WTC11 (cell line): ENCODE measurements at regions not wholly inside any gene's neighbourhood (a gene's known extent, or its start where the extent isn't known, plus 50 kb on each side); places are given as distances from the start of the nearest gene placed in this dataset.
"Not testable (repeated sequence)": the region's sequence is repeated elsewhere in the genome, so short reads cannot be mapped to it uniquely, and the experiment has no call there.

Experiments
- ATAC-seq: fragments of 200-7000 bp; cut with Tn5 transposase; 2 replicates; pipeline ENCODE4 v1.10.0; 2021; ENCODE audit warnings: mild to moderate bottlenecking, moderate library complexity
- CTCF ChIA-PET: fragments of 300-600 bp; sonication (Branson Sonifier 250); formaldehyde crosslinking; loops from one replicate; lab custom pipeline; 2021; ENCODE audit warnings: antibody characterized with exemption; lab: Charles Lee
- POLR2A ChIA-PET: fragments of 350-600 bp; sonication (Branson Sonifier 250); formaldehyde crosslinking; loops from one replicate; lab custom pipeline; 2021; ENCODE audit warnings: antibody characterized with exemption; lab: Charles Lee
- DNase-seq: peaks from one replicate; pipeline ENCODE4 v3.0.0; 2021; ENCODE audit warnings: low spot score
- H3K27ac Mint-ChIP-seq: 2 replicates; pipeline ENCODE4 v1.8.0; 2021; ENCODE audit warnings: mixed read lengths
- H3K27me3 Mint-ChIP-seq: 2 replicates; pipeline ENCODE4 v1.8.0; 2021; ENCODE audit warnings: low read depth, mild to moderate bottlenecking, moderate library complexity, mixed read lengths
- H3K36me3 Mint-ChIP-seq: 2 replicates; pipeline ENCODE4 v1.8.0; 2021; ENCODE audit warnings: mixed read lengths
- H3K4me1 Mint-ChIP-seq: 2 replicates; pipeline ENCODE4 v1.8.0; 2022; ENCODE audit warnings: mixed read lengths
- H3K4me3 Mint-ChIP-seq: 2 replicates; pipeline ENCODE4 v1.8.0; 2021; ENCODE audit warnings: mild to moderate bottlenecking, moderate library complexity, mixed read lengths
- H3K9me3 Mint-ChIP-seq: 2 replicates; pipeline ENCODE4 v1.8.0; 2021; ENCODE audit warnings: mixed read lengths
- CREB1 ChIP-seq: sonication (generic); formaldehyde crosslinking; IDR thresholded peaks from 2 replicates; pipeline ENCODE4 v1.8.0; 2023; ENCODE audit warnings: mild to moderate bottlenecking, missing genetic modification reagents
- CREM ChIP-seq: sonication (generic); formaldehyde crosslinking; IDR thresholded peaks from 2 replicates; pipeline ENCODE4 v1.8.1; 2022; ENCODE audit warnings: mild to moderate bottlenecking, missing genetic modification reagents, moderate library complexity
- E2F5 ChIP-seq: sonication (generic); formaldehyde crosslinking; IDR thresholded peaks from 2 replicates; pipeline ENCODE4 v1.8.1; 2022; ENCODE audit warnings: mild to moderate bottlenecking, moderate library complexity, missing genetic modification reagents
- EMX1 ChIP-seq: fragments of 250-450 bp; sonication (Bioruptor Pico); IDR thresholded peaks from 2 replicates; pipeline ENCODE4 v1.8.0; 2021; ENCODE audit warnings: mild to moderate bottlenecking
- ESRRA ChIP-seq: sonication (generic); formaldehyde crosslinking; IDR thresholded peaks from 2 replicates; pipeline ENCODE4 v1.8.1; 2022; ENCODE audit warnings: mild to moderate bottlenecking, missing genetic modification reagents, borderline replicate concordance
- FOXK1 ChIP-seq: sonication (generic); formaldehyde crosslinking; IDR thresholded peaks from 2 replicates; pipeline ENCODE4 v1.8.0; 2022; ENCODE audit warnings: mild to moderate bottlenecking, moderate library complexity, missing genetic modification reagents
- GRHL2 ChIP-seq: fragments of 250-450 bp; sonication (Bioruptor Pico); IDR thresholded peaks from 2 replicates; pipeline ENCODE4 v1.8.0; 2022; ENCODE audit warnings: mild to moderate bottlenecking, moderate library complexity; ENCODE audit not compliant: insufficient replicate concordance, severe bottlenecking
- IRF2 ChIP-seq: sonication (generic); formaldehyde crosslinking; IDR thresholded peaks from 2 replicates; pipeline ENCODE4 v1.8.0; 2022; ENCODE audit warnings: low read depth, missing genetic modification reagents, borderline replicate concordance
- JUN ChIP-seq: sonication (generic); formaldehyde crosslinking; IDR thresholded peaks from 2 replicates; pipeline ENCODE4 v1.8.0; 2023; ENCODE audit warnings: mild to moderate bottlenecking, missing genetic modification reagents
- MAX ChIP-seq: sonication (generic); formaldehyde crosslinking; IDR thresholded peaks from 2 replicates; pipeline ENCODE4 v1.8.0; 2022; ENCODE audit warnings: mild to moderate bottlenecking, missing genetic modification reagents
- MXD4 ChIP-seq: fragments of 250-450 bp; sonication (Bioruptor Pico); IDR thresholded peaks from 2 replicates; pipeline ENCODE4 v1.8.0; 2021; ENCODE audit warnings: mild to moderate bottlenecking, moderate library complexity, borderline replicate concordance
- MYBL2 ChIP-seq: sonication (generic); formaldehyde crosslinking; IDR thresholded peaks from 2 replicates; pipeline ENCODE4 v1.8.1; 2023; ENCODE audit warnings: mild to moderate bottlenecking, moderate library complexity, missing genetic modification reagents
- SP1 ChIP-seq: sonication (generic); formaldehyde crosslinking; conservative IDR thresholded peaks from 2 replicates; pipeline ENCODE4 v1.8.1; 2022; ENCODE audit warnings: missing genetic modification reagents
- TP53 ChIP-seq: sonication (generic); formaldehyde crosslinking; IDR thresholded peaks from 2 replicates; pipeline ENCODE4 v1.8.1; 2023; ENCODE audit warnings: mild to moderate bottlenecking, missing genetic modification reagents
- ZNF263 ChIP-seq: sonication (generic); formaldehyde crosslinking; IDR thresholded peaks from 2 replicates; pipeline ENCODE4 v1.8.1; 2022; ENCODE audit warnings: low read depth, mild to moderate bottlenecking, moderate library complexity, missing genetic modification reagents
- ZNF671 ChIP-seq: fragments of 250-450 bp; sonication (Bioruptor Pico); IDR thresholded peaks from 2 replicates; pipeline ENCODE4 v1.8.0; 2021; ENCODE audit warnings: mild to moderate bottlenecking
- TF ChIP-seq, protein P1 (sequence below): fragments of 250-450 bp; sonication (Bioruptor Pico); IDR thresholded peaks from 2 replicates; pipeline ENCODE4 v1.9.0; 2021; ENCODE audit warnings: mild to moderate bottlenecking
- TF ChIP-seq, protein P2 (sequence below): fragments of 250-450 bp; sonication (Bioruptor Pico); IDR thresholded peaks from 2 replicates; pipeline ENCODE4 v1.9.0; 2021; ENCODE audit warnings: mild to moderate bottlenecking
- TF ChIP-seq, protein P3 (sequence below): sonication (generic); formaldehyde crosslinking; IDR thresholded peaks from 2 replicates; pipeline ENCODE4 v1.8.1; 2023; ENCODE audit warnings: mild to moderate bottlenecking, missing genetic modification reagents

DNA sequence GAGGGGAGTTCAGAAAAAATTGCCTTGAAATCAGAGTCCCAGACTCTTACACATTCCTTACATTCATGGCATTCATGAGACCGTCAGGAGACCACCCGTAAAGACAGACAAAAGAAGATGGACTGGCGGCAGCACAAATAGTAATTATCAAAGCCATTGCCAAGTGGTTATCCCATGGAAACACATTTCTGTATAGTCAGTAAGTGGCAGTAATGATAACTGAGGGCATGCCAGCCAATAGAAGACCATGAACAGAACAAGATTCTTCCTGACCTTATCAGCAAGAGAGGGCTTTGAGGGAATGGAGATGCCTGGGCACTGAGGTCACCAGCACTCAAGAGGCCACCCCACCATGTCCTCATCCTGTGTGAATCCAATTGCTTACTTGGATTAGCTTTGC lies 121.7 kb upstream of the HCCS start:
- no peak for DNase-seq
- CTCF ChIA-PET = no interaction called here
- TF ChIP-seq GRHL2 (CRISPR knock-in tag) (no peak), IRF2 (no peak), JUN (no peak), ZNF671 (CRISPR knock-in tag) (no peak), FOXK1 (no peak)
- TF ChIP-seq, protein P1, sequence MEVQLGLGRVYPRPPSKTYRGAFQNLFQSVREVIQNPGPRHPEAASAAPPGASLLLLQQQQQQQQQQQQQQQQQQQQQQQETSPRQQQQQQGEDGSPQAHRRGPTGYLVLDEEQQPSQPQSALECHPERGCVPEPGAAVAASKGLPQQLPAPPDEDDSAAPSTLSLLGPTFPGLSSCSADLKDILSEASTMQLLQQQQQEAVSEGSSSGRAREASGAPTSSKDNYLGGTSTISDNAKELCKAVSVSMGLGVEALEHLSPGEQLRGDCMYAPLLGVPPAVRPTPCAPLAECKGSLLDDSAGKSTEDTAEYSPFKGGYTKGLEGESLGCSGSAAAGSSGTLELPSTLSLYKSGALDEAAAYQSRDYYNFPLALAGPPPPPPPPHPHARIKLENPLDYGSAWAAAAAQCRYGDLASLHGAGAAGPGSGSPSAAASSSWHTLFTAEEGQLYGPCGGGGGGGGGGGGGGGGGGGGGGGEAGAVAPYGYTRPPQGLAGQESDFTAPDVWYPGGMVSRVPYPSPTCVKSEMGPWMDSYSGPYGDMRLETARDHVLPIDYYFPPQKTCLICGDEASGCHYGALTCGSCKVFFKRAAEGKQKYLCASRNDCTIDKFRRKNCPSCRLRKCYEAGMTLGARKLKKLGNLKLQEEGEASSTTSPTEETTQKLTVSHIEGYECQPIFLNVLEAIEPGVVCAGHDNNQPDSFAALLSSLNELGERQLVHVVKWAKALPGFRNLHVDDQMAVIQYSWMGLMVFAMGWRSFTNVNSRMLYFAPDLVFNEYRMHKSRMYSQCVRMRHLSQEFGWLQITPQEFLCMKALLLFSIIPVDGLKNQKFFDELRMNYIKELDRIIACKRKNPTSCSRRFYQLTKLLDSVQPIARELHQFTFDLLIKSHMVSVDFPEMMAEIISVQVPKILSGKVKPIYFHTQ (CRISPR knock-in tag) = no peak
- TF ChIP-seq, protein P2, sequence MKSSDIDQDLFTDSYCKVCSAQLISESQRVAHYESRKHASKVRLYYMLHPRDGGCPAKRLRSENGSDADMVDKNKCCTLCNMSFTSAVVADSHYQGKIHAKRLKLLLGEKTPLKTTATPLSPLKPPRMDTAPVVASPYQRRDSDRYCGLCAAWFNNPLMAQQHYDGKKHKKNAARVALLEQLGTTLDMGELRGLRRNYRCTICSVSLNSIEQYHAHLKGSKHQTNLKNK (CRISPR knock-in tag) = no peak
- TF ChIP-seq, all 79 proteins: peak for 0

GRCh38 chrX:10990418-10990817 lies 120.7 kb upstream of the HCCS start:
- Mint-ChIP-seq H3K36me3 (no peaks in the 10 kb centered on the region), H3K4me1 (peaks cover 6% of the 10 kb centered on the region), H3K9me3 (no peaks in the 10 kb centered on the region), H3K27ac (no peak overlapping the region), H3K27me3 (no peaks in the 10 kb centered on the region), H3K4me3 (no peak overlapping the region)
- ChIA-PET POLR2A (interaction anchor here (0.7 kb wide), 1 partner anchor 14 kb away, joined by 4 read pairs; no protein-coding TSS in a partner anchor), CTCF (no interaction called here)
- TF ChIP-seq E2F5 (CRISPR knock-in tag) (no peak), MXD4 (no peak), CREM (CRISPR knock-in tag) (no peak)
- no peak for ATAC-seq
- no peak for DNase-seq

More for the DNA sequence above, 121.7 kb upstream of the HCCS start:
- POLR2A ChIA-PET = no interaction called here
- ATAC-seq = 0 out of 2 replicates have a peak, but pooled peaks have one; percentile 34
- Mint-ChIP-seq H3K27ac (no peak overlapping the region), H3K9me3 (no peaks in the 10 kb centered on the region), H3K4me3 (no peak overlapping the region), H3K27me3 (no peaks in the 10 kb centered on the region), H3K36me3 (no peaks in the 10 kb centered on the region), H3K4me1 (peaks cover 6% of the 10 kb centered on the region)

DNA sequence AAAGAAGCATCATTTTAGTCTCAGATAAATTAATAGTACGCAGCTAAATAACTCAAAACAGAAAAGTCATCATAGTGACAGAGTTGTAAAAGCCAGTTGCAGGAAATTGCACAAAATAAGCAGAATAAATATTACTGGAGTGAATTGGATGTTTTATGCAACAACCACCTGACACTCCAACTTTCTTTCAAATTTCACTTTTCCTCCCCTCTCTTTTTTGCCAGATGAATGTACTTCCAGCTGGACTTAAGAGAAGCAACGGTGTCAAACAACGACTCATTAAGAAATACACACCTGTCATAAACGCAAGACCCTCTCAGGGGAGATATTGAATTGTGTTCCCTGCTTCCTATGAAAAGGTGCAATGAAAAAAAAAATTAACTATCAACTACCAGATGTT lies 120.2 kb upstream of the HCCS start:
- Mint-ChIP-seq H3K27ac (no peak overlapping the region), H3K27me3 (no peaks in the 10 kb centered on the region), H3K9me3 (no peaks in the 10 kb centered on the region), H3K36me3 (no peaks in the 10 kb centered on the region), H3K4me3 (no peak overlapping the region), H3K4me1 (peaks cover 6% of the 10 kb centered on the region)
- POLR2A ChIA-PET = no interaction called here
- no peak for TF ChIP-seq CREB1 (CRISPR knock-in tag)
- TF ChIP-seq, protein P3, sequence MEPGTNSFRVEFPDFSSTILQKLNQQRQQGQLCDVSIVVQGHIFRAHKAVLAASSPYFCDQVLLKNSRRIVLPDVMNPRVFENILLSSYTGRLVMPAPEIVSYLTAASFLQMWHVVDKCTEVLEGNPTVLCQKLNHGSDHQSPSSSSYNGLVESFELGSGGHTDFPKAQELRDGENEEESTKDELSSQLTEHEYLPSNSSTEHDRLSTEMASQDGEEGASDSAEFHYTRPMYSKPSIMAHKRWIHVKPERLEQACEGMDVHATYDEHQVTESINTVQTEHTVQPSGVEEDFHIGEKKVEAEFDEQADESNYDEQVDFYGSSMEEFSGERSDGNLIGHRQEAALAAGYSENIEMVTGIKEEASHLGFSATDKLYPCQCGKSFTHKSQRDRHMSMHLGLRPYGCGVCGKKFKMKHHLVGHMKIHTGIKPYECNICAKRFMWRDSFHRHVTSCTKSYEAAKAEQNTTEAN = no peak
- no peak for TF ChIP-seq ZNF671 (CRISPR knock-in tag)
- TF ChIP-seq FOXK1 = no peak
- TF ChIP-seq ESRRA = no peak
- CTCF ChIA-PET = no interaction called here
- DNase-seq = no peak
- ATAC-seq = no peak

- Mint-ChIP-seq H3K27ac (no peak overlapping the region), H3K4me1 (peaks cover 6% of the 10 kb centered on the region), H3K36me3 (no peaks in the 10 kb centered on the region), H3K27me3 (no peaks in the 10 kb centered on the region), H3K4me3 (no peak overlapping the region), H3K9me3 (no peaks in the 10 kb centered on the region)
- ChIA-PET CTCF (no interaction called here), POLR2A (no interaction called here)
- ATAC-seq = no peak
- TF ChIP-seq MAX = no peak
- no peak for TF ChIP-seq MYBL2
- no peak for TF ChIP-seq SP1 (CRISPR knock-in tag)
- no peak for TF ChIP-seq ZNF671 (CRISPR knock-in tag)
- no peak for TF ChIP-seq TP53
- no peak for TF ChIP-seq EMX1 (CRISPR knock-in tag)
- no peak for TF ChIP-seq ZNF263 (CRISPR knock-in tag)
- DNase-seq = no peak
Measured at GRCh38 chrX:10992110-10992509, 119.0 kb upstream of the HCCS start.

DNA sequence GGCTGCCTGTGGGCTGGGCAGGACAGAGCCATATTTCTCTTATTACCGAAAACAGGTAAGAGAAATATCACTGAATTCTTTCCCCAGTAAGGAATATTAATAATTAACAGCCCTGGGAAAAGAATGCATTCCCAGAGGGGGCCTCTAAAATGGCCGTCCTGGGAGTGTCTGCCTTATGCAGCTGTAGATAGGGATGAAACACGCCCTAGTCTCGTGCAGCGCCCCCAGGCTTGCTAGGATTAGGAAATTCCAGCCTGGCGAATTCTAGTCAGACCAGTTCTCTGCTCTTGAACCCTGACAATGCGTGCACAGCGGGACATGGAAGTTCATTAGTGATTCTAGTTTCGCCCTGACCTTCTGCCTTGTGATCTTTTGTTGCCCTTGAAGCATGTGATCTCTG lies 104.1 kb upstream of the HCCS start:
- Mint-ChIP-seq H3K36me3 (peaks cover 14% of the 10 kb centered on the region), H3K9me3 (peaks cover 28% of the 10 kb centered on the region)
- CTCF ChIA-PET, H3K4me1 Mint-ChIP-seq, ATAC-seq, H3K4me3 Mint-ChIP-seq, H3K27me3 Mint-ChIP-seq, H3K27ac Mint-ChIP-seq, POLR2A ChIA-PET: not testable (repeated sequence)
- peak; percentile 9 for DNase-seq
